ENCODE measurements at regions not wholly inside any gene's neighbourhood (a gene's known extent, or its start where the extent isn't known, plus 50 kb on each side); places are given as distances from the start of the nearest gene placed in this dataset.

DNA sequence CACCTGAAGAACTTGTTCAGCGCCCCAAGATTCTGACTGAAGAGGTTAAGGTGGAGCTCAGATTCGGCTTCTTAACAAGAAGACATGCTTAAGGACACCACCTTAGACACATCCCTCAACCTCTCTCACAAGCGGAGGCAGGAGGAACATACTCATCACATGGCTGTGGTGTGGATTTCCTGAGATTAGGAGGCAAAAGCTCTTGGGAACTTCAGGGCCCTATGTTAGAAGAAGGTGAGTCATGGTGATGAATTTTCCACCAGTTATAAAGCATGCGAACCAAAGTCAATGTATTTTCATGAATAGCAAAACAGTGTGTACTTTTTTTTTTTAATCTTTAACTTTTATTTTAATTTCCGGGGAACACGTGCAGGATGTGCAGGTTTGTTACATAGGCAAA lies 212.2 kb upstream of the SUCLG2 start:
- H3K27me3 ChIP-seq: no peaks in the 10 kb centered on the region
- DNase-seq: no peak
- no peaks in the 10 kb centered on the region for H3K36me3 ChIP-seq
- no peaks in the 10 kb centered on the region for H3K9me3 ChIP-seq
- H3K4me3 ChIP-seq: no peak overlapping the region

DNA sequence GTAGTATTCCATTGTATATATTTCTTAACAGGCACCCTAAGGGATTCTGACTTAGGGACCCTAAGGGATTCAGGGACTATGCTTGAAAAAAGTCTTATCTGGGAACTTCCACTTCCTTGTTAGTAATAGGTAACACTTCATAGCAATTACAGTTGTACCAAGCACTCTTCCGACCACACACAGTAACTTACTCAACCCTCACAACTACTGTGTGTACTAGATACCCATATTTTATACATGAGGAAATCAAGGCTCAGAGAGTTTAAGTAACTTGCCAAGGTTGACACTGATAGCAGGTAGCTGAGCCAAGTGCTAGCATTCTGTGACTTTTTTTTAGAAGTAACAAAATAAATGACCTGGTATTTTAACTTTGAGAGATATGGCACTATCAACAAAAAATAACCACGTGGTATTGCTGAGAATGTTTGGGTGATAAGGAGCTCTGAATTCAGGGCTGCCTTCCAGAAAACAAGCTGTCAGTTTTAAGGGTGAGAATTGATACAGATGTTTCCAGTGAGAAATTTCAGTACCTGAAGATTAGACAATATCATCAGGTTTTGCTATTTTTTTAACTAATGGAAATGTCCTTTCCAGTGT lies 210.3 kb upstream of the SUCLG2 start:
- DNase-seq: no peak

DNA sequence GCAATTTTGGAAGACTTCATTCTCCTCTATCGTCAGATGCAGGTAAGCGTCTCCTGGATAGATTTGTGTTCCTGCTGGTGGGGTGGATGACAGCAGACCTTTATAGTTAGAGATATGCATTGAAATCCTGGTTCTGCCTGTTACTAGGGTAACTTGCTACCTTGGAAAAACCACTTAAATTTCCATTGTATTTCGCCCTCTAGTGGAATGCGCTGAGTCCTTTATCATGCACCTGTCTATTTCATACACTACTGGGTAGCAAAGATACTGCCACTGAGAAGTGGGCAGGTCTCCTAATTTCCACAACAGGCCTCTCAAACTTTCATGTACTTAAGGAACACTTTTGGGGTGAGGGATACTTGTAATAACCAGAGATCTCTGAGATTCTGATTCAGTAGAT lies 209.5 kb upstream of the SUCLG2 start:
- no peaks in the 10 kb centered on the region for H3K9me3 ChIP-seq
- no peak overlapping the region for H3K4me3 ChIP-seq
- H3K36me3 ChIP-seq: no peaks in the 10 kb centered on the region
- H3K27me3 ChIP-seq: no peaks in the 10 kb centered on the region
- no peak for DNase-seq

More for the DNA sequence above, 210.3 kb upstream of the SUCLG2 start:
- H3K9me3 ChIP-seq: no peaks in the 10 kb centered on the region
- no peaks in the 10 kb centered on the region for H3K27me3 ChIP-seq
- H3K4me3 ChIP-seq: no peak overlapping the region
- H3K36me3 ChIP-seq: no peaks in the 10 kb centered on the region

DNA sequence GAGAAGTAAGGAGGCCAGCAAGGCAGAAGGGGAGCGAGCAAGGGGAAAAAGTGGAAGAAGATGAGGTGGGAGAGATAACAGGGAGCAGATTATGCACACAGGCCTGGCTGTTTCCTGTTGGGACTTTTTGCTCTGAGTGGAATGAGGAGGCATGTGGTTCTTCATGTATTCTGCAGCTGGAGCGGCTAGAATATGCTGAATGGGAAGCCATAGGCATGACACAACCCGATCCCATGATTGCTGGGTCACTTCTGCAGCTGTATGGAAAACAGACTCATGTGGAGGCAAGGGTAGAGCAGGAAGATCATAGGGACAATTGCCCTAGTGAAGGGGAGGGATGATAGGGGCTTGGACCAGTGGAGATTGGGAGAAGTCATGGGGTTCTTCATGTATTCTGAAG lies 206.0 kb upstream of the SUCLG2 start:
- Histone ChIP-seq H3K4me3 (no peak overlapping the region), H3K9me3 (no peaks in the 10 kb centered on the region), H3K36me3 (no peaks in the 10 kb centered on the region), H3K27me3 (no peaks in the 10 kb centered on the region)
- no peak for DNase-seq

DNA sequence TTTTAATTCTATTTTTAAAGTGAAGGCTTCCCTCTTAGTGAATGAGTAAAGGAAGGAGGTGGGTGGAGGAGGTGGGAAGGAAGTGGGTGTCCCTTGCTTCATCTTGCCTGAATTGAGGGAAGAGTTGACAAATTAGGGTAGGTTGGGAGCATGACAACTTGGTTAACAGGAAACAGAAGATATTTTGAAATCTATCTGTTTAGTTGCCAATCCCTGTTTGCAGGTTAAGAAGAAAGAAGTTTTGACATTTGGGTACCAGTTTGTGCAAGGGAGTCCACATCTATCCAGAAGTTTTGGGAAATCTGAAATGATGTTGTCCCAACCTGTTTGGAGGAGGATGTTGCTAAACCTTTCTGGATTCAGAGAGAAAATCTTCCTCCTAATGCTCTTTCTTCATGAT lies 204.1 kb upstream of the SUCLG2 start:
- no peaks in the 10 kb centered on the region for H3K27me3 ChIP-seq
- DNase-seq: no peak
- H3K36me3 ChIP-seq: no peaks in the 10 kb centered on the region
- H3K9me3 ChIP-seq: no peaks in the 10 kb centered on the region
- no peak overlapping the region for H3K4me3 ChIP-seq

DNA sequence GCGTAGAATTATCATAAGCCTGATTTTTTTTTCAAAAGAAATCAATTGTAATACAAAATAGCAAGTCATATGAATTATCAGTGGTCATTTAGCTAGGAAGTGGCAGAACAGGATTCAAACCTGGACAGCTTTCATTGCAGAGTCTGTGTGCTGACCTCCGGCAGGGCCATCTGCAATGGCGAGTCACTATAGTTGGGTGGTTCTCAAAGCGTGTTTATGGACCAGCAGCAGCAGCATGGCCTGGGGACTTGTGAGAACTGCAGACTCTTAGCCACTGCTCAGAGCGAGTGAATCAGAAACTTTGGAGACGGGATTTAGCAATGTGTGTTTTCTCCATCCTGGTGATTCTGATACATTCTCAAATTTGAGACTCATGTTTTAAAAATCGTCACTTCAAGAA lies 202.3 kb upstream of the SUCLG2 start:
- no peak overlapping the region for H3K4me3 ChIP-seq
- DNase-seq: no peak
- no peaks in the 10 kb centered on the region for H3K36me3 ChIP-seq
- H3K27me3 ChIP-seq: no peaks in the 10 kb centered on the region
- H3K9me3 ChIP-seq: no peaks in the 10 kb centered on the region

DNA sequence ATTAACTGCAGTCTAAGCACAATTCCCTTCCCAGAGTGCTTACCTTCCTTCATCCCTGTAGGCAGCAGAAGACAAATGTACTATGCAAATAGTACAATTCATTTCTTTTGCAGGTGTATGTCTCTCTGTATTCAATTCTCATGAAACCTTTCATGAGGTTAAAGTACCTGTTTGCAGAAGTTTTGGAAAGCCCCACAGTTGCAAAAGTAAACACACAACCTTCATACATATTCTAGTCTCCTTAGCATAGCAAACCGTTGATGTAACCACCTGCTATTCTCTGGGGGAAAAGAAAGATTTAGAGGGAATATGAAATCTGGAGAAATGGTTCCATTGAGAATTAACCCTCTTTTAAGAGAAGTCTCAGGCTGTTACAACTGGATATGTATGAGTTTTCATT lies 200.3 kb upstream of the SUCLG2 start:
- no peaks in the 10 kb centered on the region for H3K36me3 ChIP-seq
- H3K9me3 ChIP-seq: no peaks in the 10 kb centered on the region
- no peak for DNase-seq
- H3K27me3 ChIP-seq: no peaks in the 10 kb centered on the region
- no peak overlapping the region for H3K4me3 ChIP-seq

DNA sequence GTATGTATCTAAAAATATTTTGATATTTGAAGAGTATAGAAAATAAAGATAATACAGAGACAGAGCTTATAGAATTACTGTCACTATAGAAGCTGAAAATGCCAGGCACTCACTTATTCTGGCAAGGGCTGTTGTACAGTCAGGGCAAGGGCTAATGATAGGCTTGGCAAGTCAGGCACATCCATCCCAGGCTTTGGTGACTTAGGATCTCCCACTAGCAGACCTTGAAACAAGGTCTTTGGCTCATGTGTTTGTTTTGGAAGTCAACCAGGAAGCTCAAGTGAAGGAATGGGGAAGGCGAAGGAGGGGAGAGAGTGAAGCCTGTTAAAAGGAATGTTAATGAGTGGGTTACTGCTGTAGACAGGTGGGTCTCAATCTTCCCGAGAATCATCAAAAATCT lies 199.1 kb upstream of the SUCLG2 start:
- no peak for DNase-seq
- Histone ChIP-seq H3K27me3 (no peaks in the 10 kb centered on the region), H3K36me3 (no peaks in the 10 kb centered on the region), H3K9me3 (no peaks in the 10 kb centered on the region), H3K4me3 (no peak overlapping the region)

DNA sequence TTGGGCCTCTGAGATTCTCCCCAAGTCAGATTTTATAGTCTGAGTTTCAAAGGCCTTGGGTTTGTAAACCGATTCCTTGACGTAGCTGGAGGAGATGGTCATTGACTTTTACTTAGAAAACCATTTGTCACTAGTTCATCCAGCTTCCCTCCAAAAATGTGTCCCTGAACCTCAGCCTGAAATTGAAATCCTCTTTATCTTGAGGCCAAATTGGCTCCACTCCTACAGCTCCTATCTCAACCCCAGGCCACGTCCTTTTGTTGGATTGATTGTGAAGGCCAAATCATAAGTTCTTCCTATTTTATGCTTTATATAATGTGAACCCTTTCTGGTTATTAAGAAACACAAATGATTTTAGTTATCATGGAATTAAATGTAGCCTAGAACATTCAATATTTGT lies 193.9 kb upstream of the SUCLG2 start:
- Histone ChIP-seq H3K9me3 (no peaks in the 10 kb centered on the region), H3K36me3 (no peaks in the 10 kb centered on the region), H3K4me3 (no peak overlapping the region), H3K27me3 (no peaks in the 10 kb centered on the region)
- DNase-seq: no peak

DNA sequence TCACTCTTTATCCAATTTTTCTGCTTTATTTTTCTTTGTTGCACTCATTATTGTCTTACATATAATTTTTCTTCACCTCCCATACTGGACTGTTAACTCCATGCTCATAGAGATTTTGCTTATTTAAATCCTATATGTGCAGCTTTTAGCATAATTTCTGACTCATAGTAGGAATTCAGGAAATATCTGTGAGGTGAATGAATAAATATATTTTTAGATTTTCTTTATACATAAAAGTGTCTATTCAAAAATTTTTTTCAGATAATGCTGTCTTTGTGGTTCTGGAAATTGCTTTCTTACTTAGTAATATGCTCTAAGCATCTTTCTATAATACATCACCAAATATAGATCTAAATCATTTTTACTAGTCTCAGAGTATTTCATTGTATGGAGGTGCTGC lies 191.8 kb upstream of the SUCLG2 start:
- DNase-seq: no peak
- H3K4me3 ChIP-seq: no peak overlapping the region
- H3K36me3 ChIP-seq: no peaks in the 10 kb centered on the region

DNA sequence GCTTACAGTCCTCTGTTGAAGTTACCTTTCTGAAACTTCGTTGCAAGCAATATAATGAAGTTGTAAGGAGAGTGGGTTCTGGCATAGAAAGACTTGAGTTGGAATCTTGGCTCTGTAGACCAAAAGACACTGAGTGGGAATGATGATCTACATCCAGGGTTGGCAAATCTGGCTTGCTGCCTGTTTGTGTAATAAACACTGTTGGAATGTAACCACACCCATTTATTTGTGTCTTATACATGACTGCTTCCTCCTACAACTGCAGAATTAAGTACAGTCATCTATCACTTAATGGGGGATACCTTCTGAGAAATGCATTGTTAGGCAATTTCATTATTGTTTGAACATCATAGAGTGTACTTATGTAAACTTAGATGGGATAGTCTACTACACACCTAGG lies 178.4 kb upstream of the SUCLG2 start:
- no peak overlapping the region for H3K4me3 ChIP-seq
- peak; percentile 3 for DNase-seq
- H3K36me3 ChIP-seq: no peaks in the 10 kb centered on the region
- H3K27me3 ChIP-seq: no peaks in the 10 kb centered on the region
- H3K9me3 ChIP-seq: no peaks in the 10 kb centered on the region

More for the DNA sequence above, 191.8 kb upstream of the SUCLG2 start:
- H3K9me3 ChIP-seq: no peaks in the 10 kb centered on the region
- H3K27me3 ChIP-seq: no peaks in the 10 kb centered on the region

DNA sequence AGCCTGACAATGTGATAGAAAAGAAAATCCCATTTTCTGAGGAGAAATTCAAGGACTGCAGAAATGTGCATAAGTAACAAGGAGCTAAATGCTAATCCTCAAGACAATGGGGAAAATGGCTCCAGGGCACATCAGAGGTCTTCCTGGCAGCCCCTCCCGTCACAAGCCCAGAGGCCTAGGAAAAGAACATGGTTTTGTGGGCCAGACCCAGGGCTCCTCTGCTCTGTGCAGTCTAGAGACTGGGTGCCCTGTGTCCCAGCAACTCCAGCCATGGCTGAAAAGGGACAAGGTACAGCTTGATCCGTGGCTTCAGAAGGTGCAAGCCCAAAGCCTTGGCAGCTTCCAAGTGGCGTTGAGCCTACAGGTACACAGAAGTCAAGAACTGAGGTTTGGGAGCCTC lies 176.8 kb upstream of the SUCLG2 start:
- no peaks in the 10 kb centered on the region for H3K9me3 ChIP-seq
- no peak for DNase-seq
- H3K27me3 ChIP-seq: no peaks in the 10 kb centered on the region
- no peaks in the 10 kb centered on the region for H3K36me3 ChIP-seq
- no peak overlapping the region for H3K4me3 ChIP-seq

DNA sequence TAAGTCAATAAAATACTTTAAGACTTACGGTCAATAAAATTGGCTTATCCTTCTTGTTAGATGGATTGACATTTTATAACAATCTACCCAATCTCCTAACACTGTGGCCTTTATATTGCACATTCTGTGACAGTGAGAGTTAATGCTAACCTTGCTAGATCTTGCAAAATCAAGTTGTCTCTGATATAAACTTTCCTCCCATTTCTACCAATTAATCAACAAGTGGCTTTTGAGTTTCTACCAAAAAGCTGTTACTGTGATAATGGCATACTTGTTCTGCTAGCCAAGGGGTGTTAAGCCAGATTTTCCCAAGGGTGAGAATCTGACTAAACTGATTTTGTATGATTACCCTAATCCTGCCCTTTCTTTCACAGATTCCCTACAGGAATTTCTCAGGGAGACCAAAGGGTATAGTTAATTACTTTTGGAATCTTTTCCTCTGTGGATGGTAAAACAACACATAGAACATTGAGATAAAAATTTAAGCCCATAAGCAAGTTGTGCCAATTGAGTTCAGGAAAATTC lies 174.1 kb upstream of the SUCLG2 start:
- DNase-seq: no peak
- Histone ChIP-seq H3K9me3 (no peaks in the 10 kb centered on the region), H3K27me3 (no peaks in the 10 kb centered on the region), H3K4me3 (no peak overlapping the region), H3K36me3 (no peaks in the 10 kb centered on the region)

DNA sequence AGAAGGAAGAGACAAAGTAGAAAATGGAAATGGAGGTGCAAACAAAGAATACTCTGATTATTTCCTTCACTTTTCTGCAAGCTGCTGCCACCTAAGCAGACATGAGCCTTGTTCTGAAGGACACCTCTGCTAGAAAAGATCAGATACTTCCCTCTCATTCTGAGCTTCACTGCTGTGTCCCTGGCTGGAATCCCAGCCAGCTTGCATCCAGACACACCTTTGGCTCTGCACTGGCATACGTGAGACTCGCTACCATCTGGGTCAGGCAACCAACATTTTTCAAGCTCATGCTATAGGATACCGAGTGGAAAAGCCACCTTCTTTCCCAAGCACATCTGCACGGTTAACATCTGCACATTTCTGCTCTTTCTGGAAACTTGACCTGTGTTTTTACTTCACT lies 166.7 kb upstream of the SUCLG2 start:
- no peaks in the 10 kb centered on the region for H3K9me3 ChIP-seq
- no peaks in the 10 kb centered on the region for H3K27me3 ChIP-seq
- H3K36me3 ChIP-seq: no peaks in the 10 kb centered on the region
- no peak for DNase-seq
- H3K4me3 ChIP-seq: no peak overlapping the region

DNA sequence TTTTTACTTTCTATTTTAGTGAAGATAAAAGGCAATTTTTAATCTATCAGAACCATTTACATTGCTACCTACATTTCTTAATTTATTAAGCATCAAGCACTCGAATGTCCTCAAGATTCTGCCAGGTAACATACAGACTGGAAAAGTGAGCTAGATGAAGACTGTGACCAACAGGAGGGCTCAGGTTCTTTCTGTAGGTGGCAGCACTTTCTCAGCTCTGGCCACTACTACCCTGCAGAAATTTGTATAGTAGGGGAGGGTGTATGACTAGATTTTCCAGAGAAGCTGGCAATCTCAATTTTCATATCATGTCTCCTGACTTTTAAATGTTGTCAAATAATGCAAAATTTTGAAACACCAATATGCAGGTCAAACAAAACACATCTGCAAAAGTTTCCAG lies 165.0 kb upstream of the SUCLG2 start:
- no peaks in the 10 kb centered on the region for H3K27me3 ChIP-seq
- no peaks in the 10 kb centered on the region for H3K36me3 ChIP-seq
- no peak overlapping the region for H3K4me3 ChIP-seq
- no peak for DNase-seq
- no peaks in the 10 kb centered on the region for H3K9me3 ChIP-seq

DNA sequence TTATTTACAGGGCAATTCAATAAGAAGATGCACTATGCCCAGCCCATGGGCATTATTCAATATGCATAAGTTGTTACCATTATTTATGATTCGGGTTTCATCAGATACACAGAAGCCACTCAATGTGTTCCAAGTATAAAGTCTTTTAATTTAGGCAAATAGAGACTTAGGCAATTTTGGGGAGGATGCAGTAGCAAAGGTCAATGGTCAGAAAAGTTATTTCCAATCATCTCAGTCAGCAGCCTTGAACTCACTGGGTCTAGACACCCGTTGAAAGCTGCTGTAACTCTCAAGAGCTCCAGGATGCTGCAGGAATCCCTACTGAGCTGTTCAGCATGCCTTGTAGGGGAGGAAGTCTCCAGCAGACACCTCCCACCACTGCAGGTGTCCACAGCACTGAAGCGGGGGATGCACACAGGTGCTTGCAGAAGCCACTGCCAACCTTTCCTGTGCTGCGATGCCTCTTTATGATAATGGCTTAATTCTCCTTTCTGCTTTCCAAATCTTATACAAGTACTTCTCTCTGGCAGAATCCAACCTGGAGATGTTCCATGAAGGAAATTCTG lies 155.0 kb upstream of the SUCLG2 start:
- DNase-seq: no peak
- no peak overlapping the region for H3K4me3 ChIP-seq
- H3K27me3 ChIP-seq: no peaks in the 10 kb centered on the region
- H3K36me3 ChIP-seq: no peaks in the 10 kb centered on the region
- H3K9me3 ChIP-seq: no peaks in the 10 kb centered on the region

DNA sequence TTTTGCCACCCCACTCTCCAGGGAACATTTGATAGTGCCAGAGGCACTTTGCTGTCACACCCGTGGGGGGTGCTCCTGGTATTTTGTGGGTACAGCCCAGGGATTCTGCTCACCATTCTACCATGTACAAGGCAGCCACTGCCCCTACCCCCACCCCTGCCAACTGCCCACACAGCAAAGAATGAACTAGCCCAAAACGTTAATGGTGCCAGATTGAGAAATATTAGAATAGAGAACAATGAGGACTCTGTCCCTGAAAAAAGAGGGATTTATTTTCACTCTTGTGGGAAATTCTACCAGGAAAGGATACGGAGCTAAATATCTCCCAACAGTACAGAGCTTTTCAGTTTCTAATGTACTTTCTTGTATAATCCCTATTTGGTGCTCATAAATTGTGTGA lies 154.5 kb upstream of the SUCLG2 start:
- DNase-seq: no peak
- no peaks in the 10 kb centered on the region for H3K27me3 ChIP-seq

DNA sequence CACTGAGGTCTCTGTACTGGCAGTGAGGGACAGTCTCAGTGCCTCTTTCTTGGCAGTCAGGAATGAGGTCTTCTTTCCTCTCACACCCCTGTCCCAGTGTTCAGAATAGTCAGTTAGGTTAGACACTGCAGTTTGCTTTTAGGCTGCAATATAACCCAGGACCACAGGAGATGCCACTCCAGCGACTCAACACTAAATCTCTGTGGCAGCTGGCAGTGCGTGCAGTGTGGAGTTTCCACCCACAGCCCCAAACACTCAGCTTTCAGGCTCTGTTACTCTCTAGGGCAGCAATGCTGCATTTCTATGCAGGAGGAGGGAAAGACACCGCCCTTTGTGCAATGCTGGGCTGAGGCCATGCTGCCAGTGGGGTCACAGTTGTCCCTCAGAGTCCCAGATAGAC lies 150.2 kb upstream of the SUCLG2 start:
- Histone ChIP-seq H3K27me3 (no peaks in the 10 kb centered on the region), H3K36me3 (no peaks in the 10 kb centered on the region), H3K4me3 (no peak overlapping the region), H3K9me3 (no peaks in the 10 kb centered on the region)
- no peak for DNase-seq

More for the DNA sequence above, 154.5 kb upstream of the SUCLG2 start:
- Histone ChIP-seq H3K4me3 (no peak overlapping the region), H3K9me3 (no peaks in the 10 kb centered on the region), H3K36me3 (no peaks in the 10 kb centered on the region)

Data from MG63 (cell line).